ENCODE measurements at regions not wholly inside any gene's neighbourhood (a gene's known extent, or its start where the extent isn't known, plus 50 kb on each side); places are given as distances from the start of the nearest gene placed in this dataset.
"Not testable (repeated sequence)": the region's sequence is repeated elsewhere in the genome, so short reads cannot be mapped to it uniquely, and the experiment has no call there.

- DNase-seq, result no peak
Measured at GRCh38 chr4:126761947-126762662, 870.7 kb upstream of the INTU start.

DNA sequence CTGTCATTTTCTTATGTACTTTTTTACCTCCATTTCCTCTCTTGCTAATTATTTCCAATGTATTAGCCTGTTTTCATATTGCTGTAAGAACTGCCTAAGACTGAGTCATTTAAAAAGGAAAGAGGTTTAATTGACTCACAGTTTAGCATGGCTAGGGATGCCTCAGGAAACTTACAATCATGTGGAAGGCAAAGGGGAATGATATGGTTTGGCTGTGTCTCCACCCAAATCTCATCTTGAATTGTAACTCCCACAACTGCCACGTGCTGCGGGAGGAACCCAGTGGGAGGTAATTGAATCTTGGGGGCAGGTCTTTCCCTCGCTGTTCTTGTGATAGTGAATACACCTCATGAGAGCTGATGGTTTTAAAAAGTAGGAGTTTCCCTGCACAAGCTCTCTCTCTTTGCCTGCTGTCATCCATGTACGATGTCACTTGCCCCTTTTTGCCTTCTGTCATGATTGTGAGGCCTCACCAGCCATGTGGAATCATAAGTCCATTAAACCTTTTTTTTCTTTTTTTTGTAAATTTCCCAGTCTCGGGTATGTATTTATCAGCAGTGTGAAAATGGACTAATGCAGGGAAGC lies 870.0 kb upstream of the INTU start:
- DNase-seq, result peak; percentile 14

- DNase-seq, result no peak
Measured at GRCh38 chr4:126766241-126766640, 866.5 kb upstream of the INTU start.

- no peak for DNase-seq
Measured at GRCh38 chr4:126768338-126768737, 864.4 kb upstream of the INTU start.

- not testable (repeated sequence) for DNase-seq
Measured at GRCh38 chr4:126770811-126771553, 861.8 kb upstream of the INTU start.

DNA sequence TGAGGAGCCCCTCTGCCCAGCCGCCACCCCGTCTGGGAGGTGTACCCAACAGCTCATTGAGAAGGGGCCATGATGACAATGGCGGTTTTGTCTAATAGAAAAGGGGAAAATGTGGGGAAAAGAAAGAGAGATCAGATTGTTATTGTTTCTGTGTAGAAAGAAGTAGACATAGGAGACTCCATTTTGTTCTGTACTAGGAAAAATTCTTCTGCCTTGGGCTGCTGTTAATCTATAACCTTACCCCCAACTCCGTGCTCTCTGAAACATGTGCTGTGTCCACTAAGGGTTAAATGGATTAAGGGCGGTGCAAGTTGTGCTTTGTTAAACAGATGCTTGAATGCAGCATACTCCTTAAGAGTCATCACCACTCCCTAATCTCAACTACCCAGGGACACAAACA lies 861.1 kb upstream of the INTU start:
- not testable (repeated sequence) for DNase-seq

GRCh38 chr4:126772662-126773061 lies 860.1 kb upstream of the INTU start:
- no peak for DNase-seq

DNA sequence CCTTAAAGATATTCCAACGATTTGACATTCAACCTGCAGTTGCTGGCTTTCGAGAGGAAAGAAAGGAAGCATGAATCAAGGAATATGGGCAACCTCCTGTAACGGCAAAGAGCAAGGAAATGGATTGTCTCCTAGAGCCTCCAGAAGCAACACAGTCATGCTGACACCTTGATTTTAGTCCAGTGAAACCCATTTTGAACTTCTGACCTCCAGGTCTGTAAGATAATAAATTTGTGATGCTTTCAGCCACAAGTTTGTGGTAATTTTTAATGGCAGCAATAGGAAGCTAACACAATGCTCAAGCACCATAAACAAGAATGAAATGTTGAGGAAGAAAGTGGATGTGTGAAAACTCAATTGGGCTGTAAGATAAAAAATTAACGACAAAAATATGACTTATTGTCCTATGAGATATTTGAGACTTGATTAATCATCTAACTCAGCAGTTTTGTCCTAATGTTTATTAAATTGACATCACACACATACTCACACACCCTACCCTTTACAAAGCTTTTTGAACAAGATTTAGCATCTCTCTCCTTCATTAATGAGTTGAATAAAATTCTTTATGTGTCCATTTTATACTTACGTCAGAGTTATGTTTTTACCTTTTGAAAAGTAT lies 857.2 kb upstream of the INTU start:
- DNase-seq, result no peak

GRCh38 chr4:126776361-126776760 lies 856.4 kb upstream of the INTU start:
- DNase-seq, result no peak

DNA sequence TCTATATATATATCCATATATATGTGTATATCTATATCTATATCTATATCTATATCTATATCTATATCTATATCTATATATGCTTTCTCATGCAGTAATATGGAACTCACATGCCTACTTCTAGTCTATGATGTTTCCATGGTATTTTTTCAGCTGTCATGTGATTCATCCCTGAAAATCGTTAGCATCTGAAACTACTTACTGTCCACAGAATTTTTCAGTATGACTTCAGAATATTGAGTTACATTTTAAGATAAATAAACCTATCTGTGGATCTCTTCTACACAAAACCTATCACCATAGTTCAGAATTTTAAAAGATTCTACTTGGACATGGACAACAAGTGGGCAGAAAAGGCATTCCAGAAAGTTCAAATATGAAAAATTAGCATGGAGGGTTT lies 855.1 kb upstream of the INTU start:
- DNase-seq, result peak; percentile 84

DNA sequence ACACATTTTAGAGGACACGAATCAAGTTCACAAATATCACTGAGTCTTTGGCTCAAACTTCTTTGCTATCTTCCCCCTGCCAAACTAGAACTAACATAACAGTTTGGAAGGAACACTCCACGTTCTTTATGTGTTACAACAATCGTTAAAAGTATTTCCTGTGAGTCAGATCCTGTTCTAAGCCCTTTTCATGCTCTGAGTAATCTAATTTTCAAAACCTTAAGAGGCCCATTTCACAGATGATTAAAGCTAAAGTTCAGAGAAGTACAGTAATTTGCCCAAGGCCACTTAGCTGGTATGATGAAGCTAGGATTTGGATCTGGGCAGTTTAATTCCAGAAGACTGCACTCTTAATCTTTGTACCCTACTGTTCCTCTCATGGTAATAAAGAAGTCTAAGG lies 854.4 kb upstream of the INTU start:
- DNase-seq, result peak; percentile 78

- DNase-seq, result no peak
Measured at GRCh38 chr4:126779001-126779400, 853.8 kb upstream of the INTU start.

DNA sequence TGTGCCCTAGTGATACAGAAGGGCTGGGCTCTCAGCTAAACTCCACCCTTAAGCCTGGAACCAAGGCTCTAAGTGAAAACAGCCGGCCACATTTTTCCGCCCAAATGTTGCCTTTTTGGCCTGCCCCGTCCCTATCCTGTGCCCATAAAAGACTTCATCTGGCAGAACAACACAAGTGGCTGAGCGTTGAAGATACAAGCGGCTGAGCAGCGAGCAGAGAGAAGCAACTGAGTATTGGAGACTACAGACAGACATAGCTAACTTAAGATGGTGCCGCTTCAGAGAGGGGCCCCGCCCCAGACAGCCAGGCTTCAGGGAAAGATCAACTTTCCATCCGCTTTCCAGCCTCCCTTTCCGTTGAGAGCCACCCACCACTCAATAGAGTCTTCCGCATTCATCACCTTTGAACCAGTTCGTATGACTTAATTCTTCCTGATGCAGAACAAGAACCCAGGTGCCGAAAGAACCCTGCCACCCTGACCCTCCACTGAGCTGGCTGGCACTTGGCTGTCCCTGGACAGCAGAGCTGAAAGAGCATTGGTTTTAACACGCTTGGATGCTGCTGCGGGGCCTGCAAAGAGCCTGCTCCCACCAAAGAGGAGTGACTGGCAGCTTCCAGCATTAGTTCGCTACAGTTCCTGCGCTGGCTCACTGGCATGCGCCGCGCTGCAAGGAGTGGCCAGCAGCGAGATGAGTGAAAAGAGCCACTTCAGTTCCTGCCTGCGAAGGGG lies 853.2 kb upstream of the INTU start:
- no peak for DNase-seq

DNA sequence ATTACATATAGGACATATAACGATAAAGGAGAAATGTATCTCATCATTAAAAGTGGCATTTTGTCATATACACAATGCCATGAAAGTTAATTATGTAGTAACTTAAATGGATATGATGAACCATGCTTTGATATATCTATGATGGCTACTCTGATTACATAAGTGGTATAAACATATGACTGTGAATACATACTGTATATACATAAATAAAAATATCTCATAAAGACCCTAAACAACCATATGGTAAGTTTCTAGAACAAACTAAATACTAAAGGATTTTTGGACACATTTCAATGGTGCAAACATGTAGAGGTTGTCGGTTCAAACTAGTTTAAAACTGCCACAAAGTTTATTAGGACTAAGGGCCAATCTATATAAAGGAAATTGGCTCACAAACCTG lies 849.6 kb upstream of the INTU start:
- no peak for DNase-seq

DNA sequence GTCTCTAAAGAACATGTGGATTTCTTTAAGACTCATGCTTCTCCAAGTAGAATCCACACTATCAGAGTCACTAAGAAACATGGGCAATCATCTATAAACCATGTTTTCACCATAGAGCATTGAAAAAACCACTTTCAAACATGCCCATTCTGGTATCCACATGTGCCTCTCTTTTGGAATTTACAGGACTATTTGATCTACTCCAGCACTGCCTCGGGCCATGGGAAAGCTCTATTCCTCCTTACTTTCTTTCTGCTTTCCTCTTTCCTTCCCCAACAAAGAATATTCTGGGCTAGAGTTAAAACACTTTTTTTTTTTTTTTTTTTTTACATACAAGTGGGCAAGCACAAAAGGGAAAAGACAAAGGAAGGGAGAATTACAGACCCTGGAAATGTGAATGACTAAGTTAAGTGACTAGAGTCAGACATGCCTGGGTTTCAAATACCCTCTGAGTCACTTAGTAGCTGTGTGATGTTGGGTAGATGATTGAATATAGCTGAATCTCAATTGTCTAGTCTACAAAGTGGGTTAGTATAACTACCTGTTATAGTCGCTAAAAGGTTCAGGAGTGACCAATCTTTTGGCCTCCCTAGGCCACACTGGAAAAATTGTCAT lies 847.7 kb upstream of the INTU start:
- no peak for DNase-seq

DNA sequence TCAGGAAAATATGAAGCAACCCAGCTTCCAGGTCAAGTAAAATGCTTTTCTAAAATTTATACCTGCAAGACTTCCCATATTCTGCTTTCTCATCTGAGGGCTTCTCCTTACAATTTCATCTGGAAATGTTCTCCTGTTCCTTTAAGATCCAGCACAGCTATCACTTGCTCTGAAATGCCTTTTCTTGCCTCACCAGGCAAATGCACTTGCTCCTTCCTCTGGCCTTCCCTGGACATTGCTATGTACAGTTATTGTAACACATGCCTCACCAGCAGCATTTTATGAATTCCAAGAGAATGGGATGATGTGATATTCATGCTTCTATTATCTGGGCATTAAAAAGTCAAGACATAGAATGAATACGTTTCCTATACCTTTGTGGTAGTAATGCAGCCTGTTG lies 842.1 kb upstream of the INTU start:
- no peak for DNase-seq

DNA sequence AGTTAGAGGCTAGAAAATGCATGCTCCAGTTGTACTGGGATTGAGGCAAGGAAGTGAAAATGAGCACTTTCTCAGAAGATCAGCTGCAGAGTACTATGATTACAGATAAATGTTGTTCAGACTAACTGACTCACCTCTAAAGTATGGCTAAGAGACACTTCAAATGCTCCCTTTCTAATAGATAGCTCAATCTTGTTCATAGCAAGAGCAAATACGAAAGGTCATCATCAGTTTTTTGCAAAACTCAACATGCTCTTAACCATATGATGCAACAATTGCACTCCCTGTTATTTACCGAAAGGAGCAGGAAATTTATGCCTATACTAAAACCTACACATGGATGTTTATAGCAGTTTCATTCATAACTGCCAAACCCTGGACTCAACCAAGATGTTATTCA lies 838.4 kb upstream of the INTU start:
- DNase-seq, result peak; percentile 51

GRCh38 chr4:126798214-126798613 lies 834.5 kb upstream of the INTU start:
- DNase-seq, result no peak

GRCh38 chr4:126799416-126799815 lies 833.3 kb upstream of the INTU start:
- DNase-seq, result peak; percentile 20

GRCh38 chr4:126799971-126800574 lies 832.7 kb upstream of the INTU start:
- DNase-seq, result peak; percentile 34

DNA sequence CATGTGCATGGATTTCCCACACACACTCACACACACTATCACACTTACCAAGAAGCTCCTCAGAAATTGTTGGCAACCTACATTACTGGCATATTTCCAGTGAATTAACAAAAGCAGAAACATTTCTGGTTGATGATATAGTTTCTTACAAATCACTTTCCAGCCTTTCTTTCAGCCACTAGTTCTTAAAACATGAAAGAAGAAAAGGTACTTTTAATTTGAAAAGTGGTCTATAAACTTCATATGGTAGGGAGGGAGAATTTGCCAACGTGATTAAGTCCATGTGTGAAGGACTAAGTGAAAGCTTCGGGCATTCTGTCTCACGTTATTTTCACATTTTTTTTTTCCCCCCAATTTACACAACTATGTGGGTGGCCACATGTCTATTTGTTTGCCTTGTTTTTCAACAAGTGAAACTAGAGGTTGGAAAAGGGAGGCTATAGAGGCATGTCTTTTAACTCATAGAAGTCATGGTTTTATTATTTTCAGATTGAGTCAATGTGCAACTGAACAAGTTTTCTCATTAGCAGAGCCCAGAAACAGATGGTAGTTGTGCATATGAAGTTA lies 832.1 kb upstream of the INTU start:
- DNase-seq, result no peak

DNA sequence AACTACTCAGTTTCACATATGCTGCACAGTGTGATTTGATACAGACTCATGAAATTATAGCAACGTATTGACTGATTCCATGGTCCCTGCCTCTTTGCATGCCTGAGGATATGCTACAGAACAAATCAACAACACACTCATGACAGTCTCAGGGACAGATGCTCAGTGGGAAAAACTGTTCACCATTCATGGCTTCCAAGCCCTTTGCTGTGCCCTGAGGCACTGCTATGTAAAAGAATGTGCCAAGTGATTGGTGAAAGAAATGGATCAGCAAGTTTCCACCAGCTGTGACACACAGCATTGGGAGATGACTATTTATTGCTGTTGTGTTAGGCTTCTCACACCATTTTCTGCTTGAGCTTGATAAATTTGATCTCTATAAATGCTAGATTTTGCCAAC lies 825.6 kb upstream of the INTU start:
- no peak for DNase-seq
